HG03558 (cell line): ENCODE measurements at regions not wholly inside any gene's neighbourhood (a gene's known extent, or its start where the extent isn't known, plus 50 kb on each side); places are given as distances from the start of the nearest gene placed in this dataset.
"Not testable (repeated sequence)": the region's sequence is repeated elsewhere in the genome, so short reads cannot be mapped to it uniquely, and the experiment has no call there.

Experiments
- ATAC-seq: cut with Tn5 transposase; IDR thresholded peaks from one replicate; pipeline ENCODE4 v1.9.1; 2021; ENCODE audit warnings: moderate number of reproducible peaks; ENCODE audit not compliant: unreplicated experiment; ENCODE audit errors: extremely low read depth

DNA sequence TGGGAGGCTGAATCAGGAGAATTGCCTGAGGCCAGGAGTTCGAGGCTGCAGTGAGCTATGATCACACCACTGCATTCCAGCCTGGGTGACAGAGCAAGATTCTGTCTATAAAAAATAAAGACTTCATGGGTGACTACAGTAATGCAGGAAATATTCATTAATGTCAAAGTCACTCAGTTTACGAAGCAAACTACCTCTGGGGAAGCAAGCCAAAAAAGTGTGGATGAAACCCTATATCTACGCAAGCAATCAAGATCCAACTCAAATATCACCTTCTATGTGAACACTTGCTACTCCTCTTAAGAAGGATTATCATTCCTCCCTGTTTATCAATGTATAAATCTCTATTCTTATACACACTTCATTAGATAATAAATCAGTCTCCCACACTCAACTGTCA lies 434.8 kb downstream of the SETD4 start:
- ATAC-seq, result no peak

DNA sequence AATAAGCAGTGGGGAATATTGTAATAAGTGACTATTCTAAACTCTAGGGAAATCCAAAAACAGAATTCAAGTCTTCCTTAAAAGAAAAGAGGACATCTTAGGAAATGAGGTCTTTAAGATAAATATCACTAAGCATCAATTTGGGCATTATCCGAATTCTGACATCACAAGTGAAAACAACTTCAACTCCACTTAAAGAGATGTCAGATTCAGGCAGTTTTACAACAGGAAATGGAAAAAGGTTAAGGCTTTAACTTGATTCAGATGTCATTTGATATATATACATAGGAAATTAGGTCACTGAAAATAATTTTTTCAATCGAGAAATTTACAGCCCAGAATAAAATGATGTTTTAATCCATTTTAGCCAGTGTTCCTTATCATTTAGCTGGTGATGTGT lies 435.4 kb downstream of the SETD4 start:
- no peak for ATAC-seq

- ATAC-seq, result no peak
Measured at GRCh38 chr21:35622612-35623011, 437.7 kb downstream of the SETD4 start.

GRCh38 chr21:35619184-35619583 lies 441.1 kb downstream of the SETD4 start:
- ATAC-seq, result no peak

GRCh38 chr21:35617491-35617890 lies 442.8 kb downstream of the SETD4 start:
- no peak for ATAC-seq

DNA sequence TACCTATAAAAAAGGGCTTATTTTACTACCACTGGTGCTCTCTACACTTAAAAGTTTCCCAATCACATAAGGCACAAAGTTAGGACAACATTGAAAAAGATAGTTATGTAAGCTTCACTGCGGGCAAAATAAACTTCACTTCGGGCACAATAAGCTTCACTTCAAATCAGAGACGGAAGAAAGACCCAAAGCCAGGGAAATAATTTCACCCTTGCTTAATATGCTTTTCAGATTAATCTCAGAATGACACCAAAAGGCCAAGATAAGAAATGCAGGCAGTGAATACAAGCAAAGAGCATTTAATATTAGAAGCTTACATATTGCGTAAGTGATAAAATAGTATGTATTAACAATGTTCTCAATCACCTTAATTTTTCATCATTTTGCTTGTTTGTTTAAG lies 444.2 kb downstream of the SETD4 start:
- ATAC-seq, result no peak

DNA sequence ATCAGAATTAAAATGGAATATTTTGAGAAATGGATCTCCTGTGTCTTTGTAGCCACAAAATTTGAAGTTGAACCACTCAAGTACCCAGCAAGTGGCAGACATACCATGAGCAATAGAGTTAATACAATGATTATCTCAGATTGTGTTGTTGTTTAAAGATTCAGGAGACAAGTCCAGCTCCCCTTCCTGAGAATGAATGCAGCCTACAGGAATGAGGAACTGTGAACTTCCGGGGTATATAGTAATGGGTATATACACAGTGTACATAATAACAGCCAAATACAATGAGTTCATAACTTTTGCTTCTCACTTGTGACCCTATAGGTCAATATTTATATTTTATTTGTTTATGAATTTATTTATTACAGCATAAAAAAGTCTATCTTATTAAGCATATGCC lies 445.0 kb downstream of the SETD4 start:
- ATAC-seq, result no peak

- ATAC-seq, result no peak
Measured at GRCh38 chr21:35614396-35614921, 445.9 kb downstream of the SETD4 start.

DNA sequence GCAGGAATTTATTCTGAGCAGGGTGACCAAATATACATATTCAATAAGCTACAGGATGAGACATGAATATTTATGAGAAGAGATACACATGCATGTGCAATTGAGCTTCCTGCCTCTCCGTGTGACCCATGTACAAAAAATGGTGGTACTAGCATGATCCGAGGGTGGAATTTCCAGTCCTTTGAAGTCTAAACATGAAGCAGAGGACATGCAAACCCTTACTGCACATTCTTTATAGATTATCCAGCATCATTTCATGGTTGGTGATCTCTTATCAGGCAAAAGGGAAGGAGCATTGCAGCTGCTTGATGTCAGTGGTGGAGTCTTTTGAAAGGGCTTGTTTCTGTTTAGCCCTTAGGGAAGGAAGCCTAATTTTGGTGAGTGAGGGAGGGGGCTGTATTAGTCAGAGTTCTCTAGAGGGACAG lies 448.6 kb downstream of the SETD4 start:
- ATAC-seq, result no peak

- no peak for ATAC-seq
Measured at GRCh38 chr21:35609263-35609662, 451.1 kb downstream of the SETD4 start.

DNA sequence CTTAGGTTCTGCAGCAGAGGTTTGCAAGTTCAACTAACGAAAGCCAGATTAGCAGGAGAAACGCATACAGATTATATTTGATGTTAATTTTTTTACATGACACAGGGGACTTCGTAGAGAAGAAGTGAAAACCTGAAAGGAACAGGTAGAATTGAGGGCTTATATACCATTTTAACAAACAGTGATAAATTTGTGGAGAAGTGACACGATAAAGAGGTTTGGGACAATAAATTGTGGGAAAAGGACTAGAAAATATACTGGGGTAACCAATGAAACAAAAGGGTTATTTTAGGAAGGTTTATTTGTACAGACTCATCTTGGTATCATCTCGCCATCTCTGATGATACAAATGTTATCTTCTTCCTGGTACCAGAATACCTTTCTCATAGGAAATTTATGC lies 452.9 kb downstream of the SETD4 start:
- no peak for ATAC-seq

DNA sequence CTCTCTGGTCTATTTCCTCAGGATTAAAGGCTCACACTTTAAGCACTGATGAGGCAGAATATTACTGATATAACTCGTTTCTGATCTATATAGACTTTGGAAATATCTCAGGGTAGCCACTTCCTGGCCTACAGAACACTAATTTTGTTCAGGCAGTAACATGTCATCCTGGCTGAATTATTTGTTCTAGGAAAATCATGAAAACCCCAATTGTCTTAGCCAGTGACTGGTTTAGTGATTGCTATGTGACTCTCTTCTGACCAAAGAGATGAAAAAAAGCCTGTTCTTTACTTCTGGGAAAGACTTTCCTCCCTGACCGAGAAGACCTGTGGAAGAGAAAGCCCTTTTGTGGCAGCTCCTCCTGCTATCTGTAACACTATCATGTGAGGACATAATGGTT lies 453.7 kb downstream of the SETD4 start:
- ATAC-seq, result no peak

- ATAC-seq, result no peak
Measured at GRCh38 chr21:35606146-35606545, 454.2 kb downstream of the SETD4 start.

GRCh38 chr21:35603494-35603893 lies 456.8 kb downstream of the SETD4 start:
- ATAC-seq, result no peak

- no peak for ATAC-seq
Measured at GRCh38 chr21:35602811-35603362, 457.4 kb downstream of the SETD4 start.

DNA sequence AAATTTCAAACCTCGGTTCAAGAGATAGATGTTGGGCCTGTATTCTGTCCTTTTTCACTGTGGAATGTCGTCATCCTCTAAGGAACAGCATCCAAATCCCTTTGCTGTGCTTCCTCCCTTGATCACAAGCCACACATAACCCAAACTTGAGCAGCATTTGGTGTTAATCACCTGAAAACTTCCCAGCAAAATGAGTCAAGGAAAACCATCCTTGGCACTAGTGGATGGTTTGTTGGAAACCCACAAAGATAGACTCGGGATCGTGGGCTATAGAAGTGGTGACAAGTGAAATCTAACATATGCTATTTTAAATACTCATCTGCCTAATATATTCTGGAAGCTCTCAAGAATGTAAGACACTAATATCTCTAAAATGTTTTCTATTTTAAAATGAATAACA lies 459.1 kb downstream of the SETD4 start:
- ATAC-seq, result no peak

- ATAC-seq, result no peak
Measured at GRCh38 chr21:35599164-35599563, 461.2 kb downstream of the SETD4 start.

DNA sequence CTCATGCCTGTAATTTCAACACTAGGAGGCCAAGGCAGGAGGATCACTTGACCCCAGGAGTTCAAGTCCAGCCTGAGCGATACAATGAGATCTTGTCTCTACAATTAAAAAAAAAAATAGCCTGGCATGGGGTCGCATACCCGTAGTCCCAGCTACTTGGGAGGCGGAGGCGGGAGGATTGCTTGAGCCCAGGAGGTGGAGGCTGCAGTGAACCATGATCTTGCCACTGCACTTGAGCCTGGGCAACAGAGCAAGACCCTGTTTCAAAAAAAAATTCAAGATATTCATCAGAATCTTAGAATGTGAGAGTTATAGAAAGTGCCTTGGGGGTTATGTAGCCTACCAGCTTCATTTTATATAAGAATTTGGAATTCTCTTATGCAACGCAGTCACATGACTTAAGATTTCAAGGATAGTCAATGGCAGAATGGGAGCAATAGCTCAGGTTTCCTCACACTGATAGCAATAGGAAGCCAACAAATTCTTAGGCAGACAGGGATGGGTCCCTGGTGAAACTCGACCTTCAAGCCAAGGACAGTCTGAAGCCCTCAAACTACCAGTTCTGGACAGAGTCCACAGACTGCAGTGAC lies 462.5 kb downstream of the SETD4 start:
- no peak for ATAC-seq

GRCh38 chr21:35594905-35595304 lies 465.4 kb downstream of the SETD4 start:
- ATAC-seq, result no peak

DNA sequence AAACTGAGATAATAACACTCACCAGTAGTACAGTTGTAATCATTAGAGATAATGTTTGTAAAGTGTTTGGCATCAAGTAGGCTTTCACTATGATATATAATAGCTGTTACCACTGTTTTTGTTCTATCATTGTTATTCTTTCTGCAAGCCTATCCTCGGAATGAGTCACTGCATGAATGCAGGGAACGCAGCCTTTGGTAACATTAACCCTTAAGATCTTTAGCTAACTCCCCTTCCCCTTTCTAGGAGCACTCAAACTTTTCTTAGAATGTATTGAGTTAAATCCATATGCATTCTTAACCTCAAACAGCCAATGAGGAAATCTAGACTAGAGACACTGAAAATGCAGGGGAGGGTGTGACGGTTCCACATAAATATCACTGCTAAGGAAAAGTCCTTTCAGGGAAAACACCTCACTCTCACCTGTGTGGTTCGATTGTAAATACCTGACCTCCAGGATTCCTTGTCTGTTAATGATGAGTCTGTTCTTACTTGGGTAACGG lies 467.3 kb downstream of the SETD4 start:
- ATAC-seq, result no peak

DNA sequence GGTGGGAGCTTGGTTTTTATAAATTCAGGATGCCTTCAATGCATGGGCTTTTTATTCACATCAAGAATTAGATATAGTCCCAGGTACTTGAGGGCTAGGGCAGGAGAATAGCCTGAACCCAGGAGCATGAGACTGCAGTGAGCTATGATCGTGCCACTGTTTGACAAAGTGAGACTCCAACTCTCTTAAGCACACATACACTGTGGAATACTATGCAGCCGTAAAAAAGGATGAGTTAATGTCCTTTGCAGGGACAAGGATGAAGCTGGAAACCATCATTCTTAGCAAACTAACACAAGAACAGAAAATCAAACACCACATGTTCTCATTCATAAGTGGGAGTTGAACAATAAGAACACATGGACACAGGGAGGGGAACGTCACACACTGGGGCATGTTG lies 470.0 kb downstream of the SETD4 start:
- not testable (repeated sequence) for ATAC-seq

GRCh38 chr21:35587841-35588380 lies 472.4 kb downstream of the SETD4 start:
- ATAC-seq, result no peak
